ENCODE measurements at regions not wholly inside any gene's neighbourhood (a gene's known extent, or its start where the extent isn't known, plus 50 kb on each side); places are given as distances from the start of the nearest gene placed in this dataset.
"Not testable (repeated sequence)": the region's sequence is repeated elsewhere in the genome, so short reads cannot be mapped to it uniquely, and the experiment has no call there.

- not testable (repeated sequence) for DNase-seq (ENCODE audit: low spot score)
Measured at GRCh38 chr1:149700220-149700619, 82.3 kb upstream of the FCGR1A start.

- DNase-seq (ENCODE audit: low spot score), result not testable (repeated sequence)
Measured at GRCh38 chr1:149700677-149701567, 81.6 kb upstream of the FCGR1A start.

DNA sequence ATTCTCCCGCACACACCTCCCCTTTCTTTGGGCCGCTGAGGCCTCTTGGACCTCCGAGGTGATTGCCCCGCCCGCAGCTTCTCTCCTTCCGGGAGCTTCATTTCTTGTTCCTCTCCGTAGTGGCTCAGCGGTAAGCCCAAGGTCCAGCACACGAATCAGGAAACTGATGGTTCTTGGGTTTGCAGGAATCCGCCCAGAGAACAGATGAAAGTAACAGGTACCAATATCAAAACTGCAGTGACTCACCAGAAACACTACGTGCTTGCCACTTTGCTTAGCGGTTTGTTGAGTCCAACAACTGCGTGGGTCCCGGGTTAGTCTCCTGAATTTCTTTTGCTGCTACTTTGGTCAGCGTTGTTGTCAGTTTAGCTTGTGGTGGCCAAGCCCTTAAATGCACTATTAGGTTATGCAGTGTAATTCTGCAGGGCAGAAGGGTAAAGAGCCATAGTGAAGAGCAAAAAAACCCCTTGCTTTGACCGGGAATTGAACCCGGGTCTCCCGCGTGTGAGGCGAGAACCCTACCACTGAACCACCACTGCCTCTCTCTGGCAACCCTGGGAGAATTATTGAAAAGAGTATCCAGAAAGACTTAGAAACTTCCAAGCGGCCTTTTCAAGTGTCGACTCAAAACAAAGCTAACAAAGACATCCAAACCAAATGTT, 74.2 kb upstream of the FCGR1A start:
- DNase-seq (ENCODE audit: low spot score), result peak; percentile 23

GRCh38 chr1:149711651-149712050, 70.8 kb upstream of the FCGR1A start:
- DNase-seq (ENCODE audit: low spot score), result not testable (repeated sequence)

GRCh38 chr1:149712154-149712927, 70.2 kb upstream of the FCGR1A start:
- DNase-seq (ENCODE audit: low spot score), result peak; percentile 1

DNA sequence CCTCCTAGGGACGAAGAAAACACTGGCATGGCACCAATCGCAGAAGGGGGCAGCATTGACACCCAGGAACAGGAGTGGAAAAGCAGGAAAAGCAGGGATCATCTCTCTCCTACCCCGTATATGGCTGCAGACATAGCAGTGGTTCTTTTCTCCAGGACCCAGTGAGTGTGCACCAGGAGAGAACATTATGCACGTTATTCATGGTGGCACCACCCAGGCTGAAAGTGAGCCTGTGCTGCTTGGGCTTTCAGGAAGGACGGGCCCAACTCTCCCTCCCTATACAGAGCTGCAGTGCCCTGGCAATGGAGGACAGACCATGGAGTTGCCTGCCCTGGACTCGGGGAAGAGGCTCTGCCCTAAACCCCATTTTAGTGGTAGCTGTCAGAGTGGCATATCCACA, 69.0 kb upstream of the FCGR1A start:
- DNase-seq (ENCODE audit: low spot score), result not testable (repeated sequence)

- not testable (repeated sequence) for DNase-seq (ENCODE audit: low spot score)
Measured at GRCh38 chr1:149713952-149714351, 68.5 kb upstream of the FCGR1A start.

DNA sequence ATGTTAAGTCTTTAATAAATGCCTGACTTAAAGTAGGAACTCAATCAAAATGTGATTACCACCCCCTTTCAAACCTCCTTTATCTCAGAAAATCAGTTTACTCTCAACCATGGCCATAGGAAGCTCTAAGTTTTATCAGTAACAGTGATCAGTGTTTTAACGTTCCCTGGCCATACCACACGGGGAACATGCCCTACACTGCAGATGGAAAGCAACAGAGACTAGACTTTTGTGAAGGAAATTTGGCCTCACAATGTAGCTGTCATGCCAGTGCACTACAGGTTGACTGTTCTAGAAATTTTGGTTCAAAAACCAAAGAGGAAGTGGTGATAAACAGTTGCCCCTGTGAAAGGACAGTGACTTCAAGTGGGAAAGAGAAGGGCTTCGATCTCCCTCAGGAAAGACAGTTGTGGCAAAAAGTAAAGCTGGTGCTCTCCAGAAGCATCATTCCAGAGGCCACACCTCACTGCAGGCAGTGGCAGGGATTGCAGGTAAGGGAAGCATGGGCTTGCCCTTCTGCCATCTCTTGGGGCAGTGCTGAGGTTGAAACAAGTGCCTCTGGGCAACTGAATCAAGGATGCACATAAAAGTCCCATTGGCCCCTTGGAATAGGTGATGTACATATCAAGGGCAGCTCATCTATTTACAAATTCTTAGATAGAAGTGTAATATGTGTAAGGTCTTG, 57.7 kb upstream of the FCGR1A start:
- not testable (repeated sequence) for DNase-seq (ENCODE audit: low spot score)

GRCh38 chr1:149726688-149727087, 55.8 kb upstream of the FCGR1A start:
- not testable (repeated sequence) for DNase-seq (ENCODE audit: low spot score)

- not testable (repeated sequence) for DNase-seq (ENCODE audit: low spot score)
Measured at GRCh38 chr1:149728598-149728997, 53.9 kb upstream of the FCGR1A start.

Data from HuH-7.5 (cell line).